Smooth muscle cell (in vitro differentiated cells): ENCODE measurements at regions not wholly inside any gene's neighbourhood (a gene's known extent, or its start where the extent isn't known, plus 50 kb on each side); places are given as distances from the start of the nearest gene placed in this dataset.

Experiments used
- DNase-seq: peaks from one replicate; lab custom pipeline; 2025; ENCODE audit not compliant: unreplicated experiment; lab: John Stamatoyannopoulos, UW
- H2AFZ ChIP-seq: fragments of 200-600 bp; sonication (generic); 2 replicates; pipeline ENCODE4 v1.6.0; 2016; ENCODE audit warnings: antibody characterized with exemption, low read depth, mild to moderate bottlenecking
- H3F3A ChIP-seq: fragments of 200-600 bp; sonication (generic); 2 replicates; pipeline ENCODE4 v1.6.0; 2017; ENCODE audit warnings: antibody characterized with exemption, low read depth
- H3K27ac ChIP-seq: fragments of 200-600 bp; sonication (generic); 2 replicates; pipeline ENCODE4 v1.5.1; 2016; ENCODE audit warnings: low read depth, mild to moderate bottlenecking
- H3K27me3 ChIP-seq: fragments of 200-600 bp; sonication (generic); 2 replicates; pipeline ENCODE4 v1.6.1; 2016; ENCODE audit warnings: low read depth, mild to moderate bottlenecking
- H3K36me3 ChIP-seq: fragments of 200-600 bp; sonication (generic); 2 replicates; pipeline ENCODE4 v1.5.1; 2016; ENCODE audit warnings: low read depth
- H3K4me1 ChIP-seq: fragments of 200-600 bp; sonication (generic); 2 replicates; pipeline ENCODE4 v1.5.1; 2016; ENCODE audit warnings: low read depth
- H3K4me2 ChIP-seq: fragments of 200-600 bp; sonication (generic); 2 replicates; pipeline ENCODE4 v1.6.0; 2016; ENCODE audit warnings: mild to moderate bottlenecking
- H3K4me3 ChIP-seq: fragments of 200-600 bp; sonication (generic); 2 replicates; pipeline ENCODE4 v1.5.1; 2016; ENCODE audit warnings: mild to moderate bottlenecking
- H3K79me2 ChIP-seq: fragments of 200-600 bp; sonication (generic); 2 replicates; pipeline ENCODE4 v1.6.0; 2016; ENCODE audit warnings: low read depth, mild to moderate bottlenecking
- H3K9ac ChIP-seq: fragments of 200-600 bp; sonication (generic); 2 replicates; pipeline ENCODE4 v1.6.0; 2016; ENCODE audit warnings: low read depth
- H3K9me3 ChIP-seq: fragments of 200-600 bp; sonication (generic); replicated peaks from 2 replicates; pipeline ENCODE4 v1.5.1; 2016; ENCODE audit warnings: low read depth
- H4K20me1 ChIP-seq: fragments of 200-600 bp; sonication (generic); 2 replicates; pipeline ENCODE4 v1.6.0; 2016; ENCODE audit warnings: low read depth
- CTCF ChIP-seq: fragments of 200-600 bp; sonication (generic); IDR thresholded peaks from 2 replicates; pipeline ENCODE4 v1.5.1; 2017; ENCODE audit warnings: borderline replicate concordance, mild to moderate bottlenecking, antibody characterized with exemption; ENCODE audit not compliant: insufficient read depth, poor library complexity, severe bottlenecking
- WGBS: methylation state at CpG from one replicate; pipeline ENCODE4 v1.1.7; 2016; ENCODE audit warnings: low lambda C conversion rate; 5-methylcytosine and 5-hydroxymethylcytosine counted together

GRCh38 chr20:58142843-58143185 is 85.6 kb downstream of the ANKRD60 start:
- Histone ChIP-seq H3K9ac (no peak overlapping the region), H3K27ac (no peak overlapping the region), H3K4me2 (no peak overlapping the region), H3K4me1 (no peaks in the 10 kb centered on the region), H3K9me3 (no peaks in the 10 kb centered on the region), H3K79me2 (no peaks in the 10 kb centered on the region), H2AFZ (no peak overlapping the region), H3K36me3 (no peaks in the 10 kb centered on the region), H3F3A (no peaks in the 10 kb centered on the region), H4K20me1 (no peaks in the 10 kb centered on the region), H3K4me3 (no peak overlapping the region), H3K27me3 (peaks cover 15% of the 10 kb centered on the region)
- 88% methylated on average over 10 of the region's 10 CpGs for WGBS
- no peak for DNase-seq
- no peak for TF ChIP-seq CTCF

DNA sequence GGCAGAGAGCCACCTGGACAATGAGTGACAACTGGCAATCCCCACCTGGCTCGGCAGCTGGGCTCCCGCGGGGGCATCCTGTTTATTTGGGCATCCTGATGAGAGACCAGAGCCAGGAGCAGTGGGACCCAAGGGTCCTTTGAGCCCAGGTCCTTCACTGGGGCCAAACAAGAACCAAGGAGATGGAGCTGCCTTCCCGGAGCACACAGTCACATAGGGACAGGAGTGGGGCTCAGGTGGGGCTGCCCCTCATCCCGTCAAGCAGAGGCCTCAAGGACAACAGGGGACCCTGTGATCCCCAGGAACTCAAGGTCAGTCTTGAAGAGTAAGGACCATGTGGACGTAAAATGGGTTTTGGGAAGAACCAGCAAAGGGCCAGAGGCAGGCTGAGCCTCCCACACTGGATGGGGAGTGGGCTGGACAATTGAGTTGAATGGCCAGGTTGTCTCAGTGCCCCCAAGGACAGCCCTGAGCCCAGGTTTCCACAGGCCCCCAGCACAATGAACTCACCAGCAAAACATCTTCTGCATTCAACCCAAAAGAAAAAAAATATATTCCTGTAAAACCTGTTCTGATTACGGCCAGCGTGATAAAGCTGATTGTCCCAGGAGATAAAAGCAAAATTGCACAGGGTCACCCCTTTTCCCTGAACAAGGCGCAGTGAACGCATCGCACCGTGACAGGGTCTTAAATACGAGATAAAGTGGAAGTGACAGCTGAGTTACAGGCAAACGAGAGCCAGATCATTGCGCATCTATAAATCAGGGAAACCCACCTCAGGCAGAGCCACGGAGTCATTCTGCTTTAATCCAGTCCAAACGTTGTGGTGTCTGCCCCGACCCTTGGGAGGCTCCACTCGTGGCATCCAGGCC is 86.2 kb downstream of the ANKRD60 start:
- no peak for TF ChIP-seq CTCF
- H4K20me1 ChIP-seq: no peaks in the 10 kb centered on the region
- H3K36me3 ChIP-seq: no peaks in the 10 kb centered on the region
- 80% methylated on average over 19 of the region's 19 CpGs for WGBS
- no peaks in the 10 kb centered on the region for H3K9me3 ChIP-seq
- H3K27me3 ChIP-seq: peaks cover 20% of the 10 kb centered on the region
- H3F3A ChIP-seq: no peaks in the 10 kb centered on the region
- H2AFZ ChIP-seq: no peak overlapping the region
- H3K9ac ChIP-seq: no peak overlapping the region
- H3K79me2 ChIP-seq: no peaks in the 10 kb centered on the region
- H3K4me1 ChIP-seq: no peaks in the 10 kb centered on the region
- no peak for DNase-seq
- H3K4me3 ChIP-seq: no peak overlapping the region
- no peak overlapping the region for H3K27ac ChIP-seq
- H3K4me2 ChIP-seq: no peak overlapping the region

GRCh38 chr20:58141496-58141895 is 87.0 kb downstream of the ANKRD60 start:
- no peaks in the 10 kb centered on the region for H3K9me3 ChIP-seq
- no peaks in the 10 kb centered on the region for H3K4me1 ChIP-seq
- H3K36me3 ChIP-seq: no peaks in the 10 kb centered on the region
- TF ChIP-seq CTCF: no peak
- no peak overlapping the region for H3K4me2 ChIP-seq
- 87% methylated on average over 4 of the region's 4 CpGs for WGBS
- H3K79me2 ChIP-seq: no peaks in the 10 kb centered on the region
- H2AFZ ChIP-seq: no peak overlapping the region
- H4K20me1 ChIP-seq: no peaks in the 10 kb centered on the region
- no peak overlapping the region for H3K9ac ChIP-seq
- no peak overlapping the region for H3K4me3 ChIP-seq
- H3K27me3 ChIP-seq: peaks cover 27% of the 10 kb centered on the region
- no peaks in the 10 kb centered on the region for H3F3A ChIP-seq
- no peak overlapping the region for H3K27ac ChIP-seq
- DNase-seq: no peak

GRCh38 chr20:58140787-58141425 is 87.5 kb downstream of the ANKRD60 start:
- Histone ChIP-seq H3K79me2 (no peaks in the 10 kb centered on the region), H3K9me3 (no peaks in the 10 kb centered on the region), H3K27me3 (peaks cover 33% of the 10 kb centered on the region), H3F3A (no peaks in the 10 kb centered on the region), H2AFZ (no peak overlapping the region), H3K4me3 (no peak overlapping the region), H3K4me1 (no peaks in the 10 kb centered on the region), H3K9ac (no peak overlapping the region), H3K36me3 (no peaks in the 10 kb centered on the region), H4K20me1 (no peaks in the 10 kb centered on the region), H3K4me2 (no peak overlapping the region), H3K27ac (no peak overlapping the region)
- 88% methylated on average over 3 of the region's 3 CpGs for WGBS
- no peak for TF ChIP-seq CTCF
- DNase-seq: no peak
